SH-SY5Y (cell line): ENCODE measurements at regions not wholly inside any gene's neighbourhood (a gene's known extent, or its start where the extent isn't known, plus 50 kb on each side); places are given as distances from the start of the nearest gene placed in this dataset.

Experiments used
- GATA2 ChIP-seq: IDR thresholded peaks from 2 replicates; pipeline ENCODE4 v1.6.1; 2011; ENCODE audit warnings: mild to moderate bottlenecking, low read depth, low read length
- GATA3 ChIP-seq: IDR thresholded peaks from 2 replicates; pipeline ENCODE4 v1.6.1; 2011; ENCODE audit warnings: low read depth, mild to moderate bottlenecking, low read length, moderate library complexity

- no peak for TF ChIP-seq GATA3
- TF ChIP-seq GATA2 = no peak
Observed at GRCh38 chr1:60969971-60970509, 112.3 kb upstream of the NFIA start.
